GM20431 (cell line): ENCODE measurements at regions not wholly inside any gene's neighbourhood (a gene's known extent, or its start where the extent isn't known, plus 50 kb on each side); places are given as distances from the start of the nearest gene placed in this dataset.
"Not testable (repeated sequence)": the region's sequence is repeated elsewhere in the genome, so short reads cannot be mapped to it uniquely, and the experiment has no call there.

ENCODE experiments used
- in situ Hi-C: fragments of 300-500 bp; cut with MseI, MboI; formaldehyde crosslinking; loops from one replicate; pipeline ENCODE4 v1.15.0; 2020; ENCODE audit warnings: low sequenced_read_pairs; ENCODE audit not compliant: unreplicated experiment

DNA sequence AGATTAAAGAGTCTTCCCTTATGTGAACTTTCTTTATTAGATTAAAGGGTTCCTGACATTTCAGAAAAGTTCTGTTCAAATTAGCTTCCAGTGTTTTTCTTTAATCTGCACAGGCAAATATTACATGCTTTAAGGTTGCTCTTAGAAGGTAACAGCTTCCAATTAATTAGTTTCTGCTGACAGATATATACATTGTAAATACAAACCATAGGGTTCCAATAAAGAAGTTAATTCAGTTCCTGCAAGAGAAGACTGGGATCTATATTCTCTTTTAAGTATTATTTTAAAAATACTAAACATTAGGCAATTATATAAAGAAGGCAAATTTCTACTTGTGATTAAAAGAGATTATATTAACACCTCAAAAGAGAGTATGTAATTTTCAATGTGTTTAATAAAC lies 795.7 kb downstream of the MAT2B start:
- in situ Hi-C loops = no loop called here

DNA sequence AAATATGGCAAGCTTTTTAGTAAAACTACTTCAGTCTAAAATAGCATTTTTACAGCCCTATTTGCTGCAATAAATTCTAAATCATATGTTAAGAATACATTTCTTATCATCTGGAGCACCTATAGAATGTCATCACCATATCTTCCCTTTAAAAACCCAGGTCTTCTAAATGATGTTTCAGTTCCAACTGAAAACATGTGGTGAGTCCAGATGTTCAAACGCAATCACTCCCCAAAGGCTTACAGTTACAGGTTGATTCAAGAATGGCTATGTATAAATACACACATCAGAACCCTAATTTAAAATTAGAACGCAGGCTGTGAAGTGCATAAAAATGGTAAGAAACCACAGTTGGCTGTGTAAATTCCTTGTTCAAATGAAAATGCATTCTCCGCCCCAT lies 796.3 kb downstream of the MAT2B start:
- in situ Hi-C loops = no loop called here

- in situ Hi-C loops = no loop called here
Measured at GRCh38 chr5:164302533-164303235, 797.3 kb downstream of the MAT2B start.

- in situ Hi-C loops = no loop called here
Measured at GRCh38 chr5:164303646-164304215, 798.3 kb downstream of the MAT2B start.

DNA sequence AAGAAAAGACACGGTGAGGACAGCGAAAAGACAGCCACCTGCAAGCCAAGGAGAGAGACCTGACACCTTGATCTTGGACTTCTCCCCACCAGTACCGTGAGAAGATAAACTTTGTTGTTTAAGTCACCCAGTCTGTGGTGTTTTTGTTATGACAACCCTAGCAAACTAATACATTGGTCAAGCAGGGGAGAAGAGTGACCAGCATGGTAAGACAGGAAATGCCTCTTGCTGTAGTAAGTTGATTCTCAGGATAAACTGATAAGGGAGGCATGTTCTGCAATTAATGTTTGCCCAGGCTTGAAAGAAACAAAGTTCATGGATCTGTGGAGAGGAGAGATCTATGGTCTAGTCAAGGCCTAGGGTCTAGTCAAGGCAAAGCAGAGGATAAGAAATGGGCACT lies 801.2 kb downstream of the MAT2B start:
- in situ Hi-C loops = no loop called here

DNA sequence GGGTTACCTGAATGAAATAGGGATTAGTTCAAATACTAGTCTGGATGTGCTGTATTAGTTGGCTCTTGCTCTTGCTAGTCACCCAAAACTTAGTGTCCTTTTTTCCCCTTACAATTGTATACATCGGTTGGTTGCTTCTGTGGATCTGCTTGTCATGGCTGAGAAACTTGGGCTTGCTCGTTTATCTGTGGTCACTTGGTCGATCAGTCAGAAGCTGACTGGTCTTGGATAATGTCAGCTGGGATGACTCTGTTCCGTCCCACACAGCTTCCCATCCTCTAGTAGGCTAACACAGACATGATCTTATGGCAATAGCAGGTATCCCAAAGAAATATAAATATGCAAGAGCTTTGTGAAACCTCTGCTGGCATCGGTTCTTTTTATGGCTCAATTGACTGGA lies 807.4 kb downstream of the MAT2B start:
- in situ Hi-C loops = no loop called here

- in situ Hi-C loops = no loop called here
Measured at GRCh38 chr5:164317676-164318075, 812.3 kb downstream of the MAT2B start.

DNA sequence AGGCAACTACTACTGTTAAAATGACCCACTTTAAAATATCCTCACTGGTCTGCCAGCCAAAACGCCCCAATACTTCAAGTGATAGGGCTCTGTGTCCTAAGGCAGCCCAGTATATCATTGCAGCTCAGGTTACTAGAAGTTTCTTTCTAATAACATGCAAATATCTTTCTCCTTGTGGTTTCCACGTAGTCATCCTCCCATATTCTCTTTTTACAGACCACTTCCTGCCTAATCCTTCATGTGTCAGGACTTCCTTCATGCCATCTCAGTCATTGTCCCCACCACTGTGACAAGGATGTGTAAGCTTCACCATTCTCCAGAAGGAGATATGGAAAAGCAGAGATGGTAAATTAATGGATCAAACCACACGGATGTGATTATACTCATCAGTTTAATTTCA lies 813.7 kb downstream of the MAT2B start:
- in situ Hi-C loops = no loop called here

GRCh38 chr5:164324239-164324638 lies 818.8 kb downstream of the MAT2B start:
- in situ Hi-C loops = no loop called here

DNA sequence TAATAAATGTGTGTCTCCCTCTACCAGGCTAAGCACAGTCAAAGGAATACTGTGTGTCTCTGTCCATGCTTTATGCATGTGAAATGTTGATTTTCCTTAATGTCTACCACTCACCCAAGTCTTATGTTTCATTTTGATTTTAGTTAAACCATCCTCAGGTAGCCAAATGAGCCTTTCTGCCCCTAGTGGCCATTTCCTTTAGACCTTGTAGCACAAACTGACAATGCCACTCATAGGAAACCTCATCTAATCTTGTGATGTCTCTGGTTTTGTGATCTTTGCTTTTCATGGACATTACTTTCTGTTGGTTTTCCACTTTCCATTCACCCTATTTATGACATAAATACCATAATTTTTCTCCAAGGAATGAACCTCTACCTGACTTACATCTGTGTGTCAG lies 820.8 kb downstream of the MAT2B start:
- in situ Hi-C loops = no loop called here

GRCh38 chr5:164327166-164327565 lies 821.7 kb downstream of the MAT2B start:
- in situ Hi-C loops = not testable (repeated sequence)

- in situ Hi-C loops = no loop called here
Measured at GRCh38 chr5:164332349-164333196, 827.2 kb downstream of the MAT2B start.

DNA sequence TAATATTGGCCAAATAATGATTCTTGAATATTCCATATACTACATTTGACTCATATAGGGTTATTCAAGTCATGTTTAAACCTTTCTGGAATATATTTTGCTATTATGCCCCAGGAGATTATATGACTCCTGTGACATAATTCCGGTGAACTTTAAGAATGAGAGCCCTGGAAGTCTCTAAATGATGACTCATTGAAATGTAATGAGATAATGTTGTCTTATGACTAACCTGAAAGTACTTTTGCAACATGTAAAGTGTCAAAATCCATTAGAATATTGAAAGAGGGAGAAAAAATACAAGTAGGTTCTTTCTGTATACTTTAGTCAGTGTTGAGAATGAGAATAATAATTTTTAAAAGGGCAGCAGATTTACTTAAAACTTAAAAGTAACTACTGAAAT lies 830.4 kb downstream of the MAT2B start:
- in situ Hi-C loops = no loop called here

DNA sequence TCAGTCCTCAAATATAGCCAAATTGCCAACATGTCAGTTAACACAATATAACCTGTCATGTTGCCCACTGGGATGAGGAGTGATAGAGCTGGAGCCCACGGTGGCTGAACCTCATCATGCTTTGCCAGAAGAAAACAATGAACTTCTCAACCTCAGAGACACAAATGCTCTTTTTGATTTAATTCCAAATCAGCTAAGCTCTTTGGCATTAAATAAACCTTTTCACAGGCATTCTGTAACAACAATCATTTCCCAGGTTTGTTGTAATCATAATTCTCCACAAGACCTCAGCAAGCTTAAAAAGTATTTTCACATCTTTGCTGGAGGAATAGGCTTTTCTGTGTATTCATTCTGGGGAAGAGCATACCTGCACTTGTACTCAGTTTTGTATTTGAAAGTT lies 830.9 kb downstream of the MAT2B start:
- in situ Hi-C loops = no loop called here

GRCh38 chr5:164336906-164337305 lies 831.5 kb downstream of the MAT2B start:
- in situ Hi-C loops = no loop called here

DNA sequence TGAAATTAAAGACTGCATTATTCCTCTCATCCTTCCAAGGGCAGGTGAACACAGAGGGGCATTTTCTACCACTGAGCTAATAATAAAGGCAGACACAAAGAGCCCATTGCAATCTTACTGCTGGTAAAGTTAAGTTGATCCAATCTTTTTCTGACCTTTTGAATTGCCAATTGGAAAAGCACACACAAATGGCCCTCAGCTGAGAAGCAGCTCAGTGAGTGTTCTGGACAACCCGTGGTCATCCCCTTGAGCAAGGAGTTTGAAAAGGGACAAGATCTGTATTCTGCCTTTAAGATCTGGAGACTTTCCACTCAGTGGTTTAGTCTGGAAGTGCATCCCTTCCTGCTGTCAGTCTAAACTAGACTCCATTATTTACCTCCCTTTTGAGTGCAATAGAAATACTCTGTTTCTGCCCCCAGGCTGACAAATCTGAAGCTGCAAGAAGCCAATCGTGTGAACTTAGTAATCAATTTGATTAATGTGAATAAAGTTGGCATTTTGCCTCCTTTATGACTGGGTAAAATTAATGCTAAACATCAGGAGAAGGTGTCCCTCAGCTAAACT lies 835.7 kb downstream of the MAT2B start:
- in situ Hi-C loops = no loop called here

- in situ Hi-C loops = no loop called here
Measured at GRCh38 chr5:164345173-164345849, 839.9 kb downstream of the MAT2B start.

DNA sequence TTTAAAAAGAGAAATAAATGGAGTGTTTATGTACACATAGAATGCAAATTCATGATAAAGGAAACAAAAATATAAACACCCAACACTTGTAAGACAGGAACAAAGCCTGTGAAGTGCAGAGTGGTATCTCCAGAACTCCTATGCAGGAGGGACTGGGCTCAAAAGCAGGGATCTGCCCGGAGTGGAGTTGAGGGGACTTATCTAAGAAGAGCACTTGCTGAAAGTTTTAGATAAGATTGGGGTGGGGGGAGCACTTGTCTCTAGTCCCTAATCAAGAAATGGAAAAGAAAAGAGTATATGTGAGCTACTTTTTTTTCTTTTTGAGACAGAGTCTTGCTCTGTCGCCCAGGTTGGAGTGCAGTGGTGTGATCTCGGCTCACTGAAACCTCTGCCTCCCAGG lies 840.4 kb downstream of the MAT2B start:
- in situ Hi-C loops = no loop called here

DNA sequence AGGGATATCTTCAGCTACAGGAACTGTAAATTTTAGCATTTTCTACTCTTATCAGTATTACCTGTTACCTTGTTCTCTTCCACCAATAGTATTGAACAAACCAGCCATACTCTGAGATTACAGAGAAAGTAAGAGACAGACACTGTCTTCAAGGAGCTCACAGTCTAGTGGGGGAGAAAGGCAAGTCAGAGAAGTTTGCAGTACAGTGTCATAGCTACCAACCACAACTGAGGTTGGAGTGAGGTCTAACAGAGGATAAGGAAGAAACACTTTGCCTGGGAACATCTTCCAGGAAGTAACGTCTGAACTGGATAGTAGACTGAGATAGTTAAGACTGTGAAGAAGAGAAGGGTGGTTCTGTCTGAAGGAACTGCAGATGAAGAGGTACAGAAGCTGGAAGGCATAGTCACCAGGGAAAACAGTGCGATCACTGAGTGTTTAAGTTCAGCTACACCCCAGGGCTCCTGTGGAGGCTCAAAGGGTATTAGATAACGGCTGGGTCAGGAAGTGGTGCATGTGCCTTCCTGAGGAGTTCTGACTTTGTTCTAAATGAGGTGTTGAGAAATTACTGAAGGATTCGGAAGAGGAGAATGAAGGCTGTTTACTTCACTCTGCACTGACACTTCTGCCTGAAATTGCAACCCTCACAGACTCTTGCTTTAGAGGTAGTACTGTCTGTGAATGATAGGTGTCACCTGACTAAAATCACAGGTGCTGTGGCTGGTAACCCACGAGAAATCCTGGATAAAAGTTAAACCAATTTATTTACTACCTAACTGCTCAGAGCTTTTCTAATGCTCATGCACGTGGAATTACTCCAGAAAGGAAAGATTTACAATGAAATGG lies 841.6 kb downstream of the MAT2B start:
- in situ Hi-C loops = no loop called here

GRCh38 chr5:164350236-164350635 lies 844.8 kb downstream of the MAT2B start:
- in situ Hi-C loops = no loop called here
